OCI-LY7 (cell line): ENCODE measurements at regions not wholly inside any gene's neighbourhood (a gene's known extent, or its start where the extent isn't known, plus 50 kb on each side); places are given as distances from the start of the nearest gene placed in this dataset.

Source experiments
- BruUV-seq: library from RNA; stranded (reverse); fragments of 400-500 nt; replicated peaks from 2 replicates; lab custom pipeline; 2021; lab: Mats Ljungman, UMichigan
- CTCF ChIA-PET: fragments of 300-600 bp; sonication (Branson Sonifier 250); formaldehyde crosslinking; loops from one replicate; lab custom pipeline; 2022; ENCODE audit warnings: antibody characterized with exemption; ENCODE audit not compliant: unreplicated experiment; lab: Charles Lee
- POLR2A ChIA-PET: fragments of 300-600 bp; sonication (Branson Sonifier 250); formaldehyde crosslinking; loops from one replicate; lab custom pipeline; 2022; ENCODE audit warnings: antibody characterized with exemption; lab: Charles Lee
- DNase-seq: peaks from one replicate; pipeline ENCODE4 v3.0.0-alpha.2; 2015; ENCODE audit warnings: low spot score
- H2AFZ ChIP-seq: fragments of 200-600 bp; sonication (generic), shearing (Covaris generic); 2 replicates; pipeline ENCODE4 v1.6.1; 2014; ENCODE audit warnings: mild to moderate bottlenecking, antibody characterized with exemption, low read length, moderate library complexity
- H3K27ac ChIP-seq: fragments of 200-600 bp; sonication (generic); 2 replicates; pipeline ENCODE4 v1.5.1; 2014; ENCODE audit warnings: mixed run types, low read depth, mild to moderate bottlenecking, moderate library complexity, low read length, inconsistent platforms; ENCODE audit not compliant: poor library complexity, severe bottlenecking
- H3K36me3 ChIP-seq: fragments of 200-600 bp; sonication (generic); 2 replicates; pipeline ENCODE4 v1.6.1; 2014; ENCODE audit warnings: mild to moderate bottlenecking, antibody characterized with exemption, low read length, moderate library complexity, mixed read lengths; ENCODE audit not compliant: insufficient read depth
- H3K4me1 ChIP-seq: fragments of 200-600 bp; sonication (generic); 2 replicates; pipeline ENCODE4 v1.5.1; 2014; ENCODE audit warnings: mild to moderate bottlenecking, low read length; ENCODE audit not compliant: insufficient read depth, poor library complexity, severe bottlenecking
- H3K4me2 ChIP-seq: fragments of 200-600 bp; sonication (generic); 2 replicates; pipeline ENCODE4 v1.6.1; 2014; ENCODE audit warnings: mild to moderate bottlenecking, low read length
- H3K4me3 ChIP-seq: fragments of 200-600 bp; sonication (generic); 2 replicates; pipeline ENCODE4 v1.5.1; 2014; ENCODE audit warnings: mild to moderate bottlenecking, low read depth, low read length; ENCODE audit not compliant: poor library complexity, severe bottlenecking
- H3K79me2 ChIP-seq: fragments of 200-600 bp; sonication (generic); 2 replicates; pipeline ENCODE4 v1.6.1; 2016; ENCODE audit warnings: low read depth, mild to moderate bottlenecking, low read length, moderate library complexity, mixed read lengths; ENCODE audit not compliant: insufficient read depth
- H3K9me2 ChIP-seq: fragments of 200-600 bp; sonication (generic); 2 replicates; pipeline ENCODE4 v1.6.1; 2016; ENCODE audit warnings: mild to moderate bottlenecking, low read length, mixed read lengths; ENCODE audit not compliant: insufficient read depth
- H3K9me3 ChIP-seq: fragments of 200-600 bp; sonication (generic); 2 replicates; pipeline ENCODE4 v1.6.1; 2014; ENCODE audit warnings: mild to moderate bottlenecking, mixed run types, low read length, mixed read lengths
- H4K20me1 ChIP-seq: fragments of 200-600 bp; sonication (generic); 2 replicates; pipeline ENCODE4 v1.6.1; 2014; ENCODE audit warnings: mild to moderate bottlenecking, antibody characterized with exemption, low read length, moderate library complexity, mixed read lengths; ENCODE audit not compliant: insufficient read depth
- CTCF ChIP-seq: fragments of 200-600 bp; sonication (generic); conservative IDR thresholded peaks from 2 replicates; pipeline ENCODE4 v1.5.1; 2014; ENCODE audit warnings: mild to moderate bottlenecking, antibody characterized with exemption, low read length, moderate library complexity, mixed read lengths
- EZH2phosphoT487 ChIP-seq: fragments of 200-600 bp; sonication (generic); IDR thresholded peaks from 2 replicates; pipeline ENCODE4 v1.6.1; 2018; ENCODE audit warnings: low read depth, borderline replicate concordance, mild to moderate bottlenecking, mixed run types, antibody characterized with exemption, low read length, moderate library complexity, mixed read lengths
- intact Hi-C: fragments of 100-400 bp; cut with micrococcal nuclease; formaldehyde crosslinking; loops from one replicate; pipeline ENCODE4 v1.10.0; 2022; ENCODE audit not compliant: unreplicated experiment

GRCh38 chr6:50217841-50218240, 168.1 kb upstream of the DEFB112 start:
- H3K4me1 ChIP-seq, result no peaks in the 10 kb centered on the region
- TF ChIP-seq EZH2phosphoT487 (no peak), CTCF (no peak)
- no TSS peak for BruUV-seq
- no peak overlapping the region for H2AFZ ChIP-seq
- DNase-seq, result no peak
- H4K20me1 ChIP-seq, result no peaks in the 10 kb centered on the region
- H3K4me2 ChIP-seq, result no peak overlapping the region
- no peak overlapping the region for H3K4me3 ChIP-seq
- H3K36me3 ChIP-seq, result no peaks in the 10 kb centered on the region
- intact Hi-C loops, result no loop called here
- H3K79me2 ChIP-seq, result no peaks in the 10 kb centered on the region
- ChIA-PET POLR2A (no interaction called here), CTCF (no interaction called here)
- H3K9me2 ChIP-seq, result no peaks in the 10 kb centered on the region
- no peak overlapping the region for H3K27ac ChIP-seq
- no peaks in the 10 kb centered on the region for H3K9me3 ChIP-seq

- no peak for TF ChIP-seq CTCF
- TF ChIP-seq EZH2phosphoT487, result no peak
- CTCF ChIA-PET, result no interaction called here
Measured at GRCh38 chr6:50236164-50236563, 186.4 kb upstream of the DEFB112 start.

GRCh38 chr6:50239853-50240252, 190.1 kb upstream of the DEFB112 start:
- no peaks in the 10 kb centered on the region for H3K4me1 ChIP-seq
- no TSS peak for BruUV-seq
- ChIA-PET CTCF (no interaction called here), POLR2A (no interaction called here)
- no peak overlapping the region for H3K4me3 ChIP-seq
- intact Hi-C loops, result no loop called here
- no peak overlapping the region for H2AFZ ChIP-seq
- DNase-seq, result no peak
- H3K9me2 ChIP-seq, result no peaks in the 10 kb centered on the region
- no peak for TF ChIP-seq CTCF
- H3K27ac ChIP-seq, result no peak overlapping the region
- H3K4me2 ChIP-seq, result no peak overlapping the region
- H3K9me3 ChIP-seq, result no peaks in the 10 kb centered on the region
- H3K79me2 ChIP-seq, result no peaks in the 10 kb centered on the region
- H4K20me1 ChIP-seq, result no peaks in the 10 kb centered on the region
- no peaks in the 10 kb centered on the region for H3K36me3 ChIP-seq

More at GRCh38 chr6:50236164-50236563, 186.4 kb upstream of the DEFB112 start:
- H3K4me1 ChIP-seq, result no peaks in the 10 kb centered on the region
- no peak overlapping the region for H3K4me3 ChIP-seq
- H4K20me1 ChIP-seq, result no peaks in the 10 kb centered on the region
- no peak overlapping the region for H2AFZ ChIP-seq
- no peak overlapping the region for H3K27ac ChIP-seq
- no TSS peak for BruUV-seq
- POLR2A ChIA-PET, result interaction anchor here (0.7 kb wide), 1 partner anchor 254 kb away, joined by 4 read pairs; no protein-coding TSS in a partner anchor
- no peak overlapping the region for H3K4me2 ChIP-seq
- H3K9me2 ChIP-seq, result no peaks in the 10 kb centered on the region
- intact Hi-C loops, result no loop called here
- no peak for DNase-seq
- no peaks in the 10 kb centered on the region for H3K36me3 ChIP-seq
- H3K79me2 ChIP-seq, result no peaks in the 10 kb centered on the region
- no peaks in the 10 kb centered on the region for H3K9me3 ChIP-seq
